Calu3 (cell line): ENCODE measurements at regions not wholly inside any gene's neighbourhood (a gene's known extent, or its start where the extent isn't known, plus 50 kb on each side); places are given as distances from the start of the nearest gene placed in this dataset.

Experiments
- BruUV-seq: library from RNA; stranded (reverse); fragments of 400-500 nt; replicated peaks from 2 replicates; lab custom pipeline; 2021; lab: Mats Ljungman, UMichigan
- CTCF ChIA-PET: fragments of 300-600 bp; sonication (Branson Sonifier 250); formaldehyde crosslinking; loops from one replicate; lab custom pipeline; 2022; ENCODE audit warnings: antibody characterized with exemption; lab: Charles Lee
- DNase-seq: peaks from one replicate; pipeline ENCODE4 v3.0.0; 2022
- H3K27ac Mint-ChIP-seq: one replicate; pipeline ENCODE4 v1.8.0; 2022; ENCODE audit warnings: mixed read lengths; ENCODE audit not compliant: unreplicated experiment
- H3K27me3 Mint-ChIP-seq: one replicate; pipeline ENCODE4 v1.8.0; 2022; ENCODE audit warnings: mixed read lengths; ENCODE audit not compliant: unreplicated experiment
- H3K36me3 Mint-ChIP-seq: one replicate; pipeline ENCODE4 v1.8.0; 2022; ENCODE audit warnings: mild to moderate bottlenecking, moderate library complexity, mixed read lengths; ENCODE audit not compliant: insufficient read depth, unreplicated experiment
- H3K4me1 Mint-ChIP-seq: one replicate; pipeline ENCODE4 v1.8.0; 2022; ENCODE audit warnings: mild to moderate bottlenecking, low read depth, mixed read lengths; ENCODE audit not compliant: unreplicated experiment
- H3K4me3 Mint-ChIP-seq: one replicate; pipeline ENCODE4 v1.8.0; 2022; ENCODE audit warnings: mild to moderate bottlenecking, low read depth, moderate library complexity, mixed read lengths; ENCODE audit not compliant: unreplicated experiment
- H3K9me3 Mint-ChIP-seq: one replicate; pipeline ENCODE4 v1.8.0; 2022; ENCODE audit warnings: low read depth, mixed read lengths; ENCODE audit not compliant: unreplicated experiment
- intact Hi-C: fragments of 100-400 bp; cut with micrococcal nuclease; formaldehyde crosslinking; loops from one replicate; pipeline ENCODE4 v1.10.0; 2022; ENCODE audit not compliant: unreplicated experiment
- TF ChIP-seq, protein P1 (sequence below): fragments of 200-600 bp; IDR thresholded peaks from one replicate; pipeline ENCODE4 v1.8.0; 2022; ENCODE audit warnings: antibody characterized with exemption; ENCODE audit not compliant: unreplicated experiment

DNA sequence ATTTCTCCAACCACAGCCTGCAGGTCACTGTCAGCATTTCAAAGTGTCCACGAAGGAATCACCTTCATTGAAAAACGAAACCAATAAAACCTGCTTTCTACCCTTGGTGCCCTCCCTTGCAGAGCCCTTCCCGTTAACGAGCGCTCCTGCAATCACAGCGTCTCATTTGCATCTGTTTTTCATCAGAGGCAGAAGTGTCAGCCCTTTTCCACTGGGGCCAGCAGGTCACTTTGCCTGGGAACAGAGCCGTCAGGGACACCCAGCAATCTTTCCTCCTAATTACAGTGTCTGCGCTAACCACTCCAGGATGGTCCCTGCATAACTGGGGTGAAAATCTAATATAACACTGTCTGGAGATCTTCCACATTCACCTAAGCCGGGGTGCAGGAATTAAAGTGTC is 85.3 kb downstream of the PSMG1 start:
- H3K9me3 Mint-ChIP-seq = no peaks in the 10 kb centered on the region
- no peaks in the 10 kb centered on the region for H3K4me1 Mint-ChIP-seq
- BruUV-seq = no TSS peak
- no peak for DNase-seq
- H3K4me3 Mint-ChIP-seq = no peak overlapping the region
- H3K36me3 Mint-ChIP-seq = no peaks in the 10 kb centered on the region
- peaks cover under 1% of the 10 kb centered on the region for H3K27me3 Mint-ChIP-seq
- TF ChIP-seq, protein P1, sequence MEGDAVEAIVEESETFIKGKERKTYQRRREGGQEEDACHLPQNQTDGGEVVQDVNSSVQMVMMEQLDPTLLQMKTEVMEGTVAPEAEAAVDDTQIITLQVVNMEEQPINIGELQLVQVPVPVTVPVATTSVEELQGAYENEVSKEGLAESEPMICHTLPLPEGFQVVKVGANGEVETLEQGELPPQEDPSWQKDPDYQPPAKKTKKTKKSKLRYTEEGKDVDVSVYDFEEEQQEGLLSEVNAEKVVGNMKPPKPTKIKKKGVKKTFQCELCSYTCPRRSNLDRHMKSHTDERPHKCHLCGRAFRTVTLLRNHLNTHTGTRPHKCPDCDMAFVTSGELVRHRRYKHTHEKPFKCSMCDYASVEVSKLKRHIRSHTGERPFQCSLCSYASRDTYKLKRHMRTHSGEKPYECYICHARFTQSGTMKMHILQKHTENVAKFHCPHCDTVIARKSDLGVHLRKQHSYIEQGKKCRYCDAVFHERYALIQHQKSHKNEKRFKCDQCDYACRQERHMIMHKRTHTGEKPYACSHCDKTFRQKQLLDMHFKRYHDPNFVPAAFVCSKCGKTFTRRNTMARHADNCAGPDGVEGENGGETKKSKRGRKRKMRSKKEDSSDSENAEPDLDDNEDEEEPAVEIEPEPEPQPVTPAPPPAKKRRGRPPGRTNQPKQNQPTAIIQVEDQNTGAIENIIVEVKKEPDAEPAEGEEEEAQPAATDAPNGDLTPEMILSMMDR = no peak
- intact Hi-C loops = no loop called here
- H3K27ac Mint-ChIP-seq = no peak overlapping the region
- CTCF ChIA-PET = no interaction called here

- CTCF ChIA-PET = no interaction called here
- H3K27ac Mint-ChIP-seq = no peak overlapping the region
- H3K27me3 Mint-ChIP-seq = no peaks in the 10 kb centered on the region
- DNase-seq = no peak
- intact Hi-C loops = no loop called here
- no peak overlapping the region for H3K4me3 Mint-ChIP-seq
- no peaks in the 10 kb centered on the region for H3K4me1 Mint-ChIP-seq
- H3K9me3 Mint-ChIP-seq = no peaks in the 10 kb centered on the region
- TF ChIP-seq, protein P1 = no peak
- BruUV-seq = no TSS peak
- no peaks in the 10 kb centered on the region for H3K36me3 Mint-ChIP-seq
Observed at GRCh38 chr21:39097335-39097861, 85.9 kb downstream of the PSMG1 start.

GRCh38 chr21:39096754-39097153 is 86.5 kb downstream of the PSMG1 start:
- Mint-ChIP-seq H3K4me3 (no peak overlapping the region), H3K27me3 (no peaks in the 10 kb centered on the region), H3K27ac (no peak overlapping the region), H3K9me3 (no peaks in the 10 kb centered on the region), H3K4me1 (no peaks in the 10 kb centered on the region), H3K36me3 (no peaks in the 10 kb centered on the region)
- DNase-seq = no peak
- TF ChIP-seq, protein P1 = no peak
- CTCF ChIA-PET = no interaction called here
- BruUV-seq = no TSS peak
- intact Hi-C loops = no loop called here

GRCh38 chr21:39095681-39096080 is 87.6 kb downstream of the PSMG1 start:
- no peaks in the 10 kb centered on the region for H3K36me3 Mint-ChIP-seq
- no peak overlapping the region for H3K27ac Mint-ChIP-seq
- BruUV-seq = no TSS peak
- TF ChIP-seq, protein P1 = no peak
- H3K4me1 Mint-ChIP-seq = no peaks in the 10 kb centered on the region
- no peaks in the 10 kb centered on the region for H3K9me3 Mint-ChIP-seq
- no peak for DNase-seq
- CTCF ChIA-PET = no interaction called here
- no peak overlapping the region for H3K4me3 Mint-ChIP-seq
- no peaks in the 10 kb centered on the region for H3K27me3 Mint-ChIP-seq
- intact Hi-C loops = no loop called here
